HG03460 (cell line): ENCODE measurements at regions not wholly inside any gene's neighbourhood (a gene's known extent, or its start where the extent isn't known, plus 50 kb on each side); places are given as distances from the start of the nearest gene placed in this dataset.
"Not testable (repeated sequence)": the region's sequence is repeated elsewhere in the genome, so short reads cannot be mapped to it uniquely, and the experiment has no call there.

Experiments used
- ATAC-seq: cut with Tn5 transposase; IDR thresholded peaks from one replicate; pipeline ENCODE4 v1.9.1; 2021; ENCODE audit not compliant: unreplicated experiment

DNA sequence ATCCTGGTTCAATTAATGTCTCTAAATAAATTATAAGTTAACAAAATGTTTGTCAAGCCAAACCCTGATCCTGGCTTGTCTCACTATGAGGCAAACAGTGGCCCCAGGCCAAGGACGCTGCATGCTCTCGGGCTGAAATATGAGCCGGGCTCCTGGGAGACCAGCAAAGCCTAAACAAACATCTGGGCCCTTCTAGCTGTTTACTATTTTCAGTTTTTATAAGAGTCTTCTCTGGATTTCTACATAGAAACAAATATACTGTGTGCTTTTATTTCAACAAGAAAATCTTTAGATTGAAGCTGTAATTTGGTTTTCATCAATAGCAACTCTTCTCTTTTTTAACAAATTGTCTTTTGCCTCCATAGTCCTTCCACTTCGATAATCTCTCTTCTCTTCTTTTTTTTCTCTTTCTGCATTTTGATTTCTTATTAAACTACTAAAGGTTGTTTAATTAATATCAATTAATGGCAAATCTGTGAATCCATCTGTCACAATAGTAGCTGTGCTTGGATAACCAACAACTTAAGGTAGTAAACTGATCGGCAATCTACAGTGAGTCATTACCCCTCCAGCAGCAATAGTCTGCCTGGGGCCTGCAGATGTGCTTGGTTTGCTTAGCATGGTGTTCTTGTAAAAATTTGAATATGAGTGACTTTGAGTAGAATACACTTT is 83.3 kb upstream of the DNAJC1 start:
- ATAC-seq = no peak

- ATAC-seq = not testable (repeated sequence)
Observed at GRCh38 chr10:22079921-22080320, 76.4 kb upstream of the DNAJC1 start.

DNA sequence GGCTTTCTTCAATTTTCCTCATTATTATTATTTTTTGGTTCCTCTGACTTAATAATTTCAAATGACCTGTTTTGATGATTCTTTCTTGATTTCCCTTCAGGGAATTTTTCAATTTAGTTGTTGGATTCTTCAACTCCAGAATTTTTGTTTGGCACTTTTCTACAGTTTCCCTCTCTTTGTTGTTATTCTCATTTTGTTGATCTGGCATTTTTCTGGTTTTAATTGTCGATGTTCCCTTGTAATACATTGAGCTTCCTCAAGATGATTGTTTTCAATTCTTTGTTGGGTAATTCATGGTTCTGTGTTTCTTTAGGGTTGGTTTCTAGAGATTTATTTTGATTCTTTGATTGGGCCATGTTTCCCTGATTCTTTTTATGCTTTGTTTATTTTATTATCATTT is 67.8 kb upstream of the DNAJC1 start:
- ATAC-seq = no peak

GRCh38 chr10:22067091-22067490 is 63.6 kb upstream of the DNAJC1 start:
- ATAC-seq = no peak

- ATAC-seq = not testable (repeated sequence)
Observed at GRCh38 chr10:22060984-22061383, 57.5 kb upstream of the DNAJC1 start.

DNA sequence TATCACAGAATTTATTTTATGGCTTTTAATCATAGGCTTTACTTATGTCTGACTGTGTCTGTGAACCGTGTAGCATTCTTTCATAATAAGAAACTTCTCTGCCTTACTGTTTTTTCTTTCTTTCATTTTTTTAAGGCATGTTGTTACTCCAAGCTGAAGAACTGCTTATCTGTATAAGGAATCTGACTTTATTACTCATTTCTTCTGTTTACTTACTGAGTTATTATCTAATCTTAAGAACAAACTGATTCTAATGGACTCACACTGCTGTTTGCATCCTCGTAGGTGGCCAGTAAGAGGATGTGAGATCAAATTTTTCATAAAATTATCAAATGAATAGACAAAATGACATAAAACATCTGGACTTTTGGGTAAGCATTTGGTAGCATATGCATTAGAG is 54.7 kb upstream of the DNAJC1 start:
- no peak for ATAC-seq

DNA sequence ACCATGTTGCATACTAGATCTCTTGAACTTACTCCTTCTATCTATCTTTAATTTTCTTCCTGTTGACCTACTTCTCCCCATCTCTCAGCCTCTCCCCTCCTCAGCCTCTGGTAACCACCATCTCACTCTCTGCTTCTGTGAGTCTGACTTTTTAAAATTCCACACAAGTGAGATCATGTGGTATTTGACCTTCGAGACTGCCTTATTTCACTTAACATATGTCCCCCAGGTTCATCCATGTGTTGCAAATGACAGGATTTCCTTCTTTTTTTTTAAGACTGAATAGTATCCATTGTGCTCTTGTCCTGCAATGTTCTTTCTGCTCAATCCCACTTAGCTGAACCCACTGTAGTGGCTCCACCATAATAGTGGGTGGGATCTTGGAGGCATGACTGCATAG is 51.4 kb upstream of the DNAJC1 start:
- ATAC-seq = no peak
